HFF-Myc (cell line): ENCODE measurements at regions not wholly inside any gene's neighbourhood (a gene's known extent, or its start where the extent isn't known, plus 50 kb on each side); places are given as distances from the start of the nearest gene placed in this dataset.
"Not testable (repeated sequence)": the region's sequence is repeated elsewhere in the genome, so short reads cannot be mapped to it uniquely, and the experiment has no call there.

Experiments used
- DNase-seq: peaks from one replicate; pipeline ENCODE4 v3.0.0-alpha.2; 2011; ENCODE audit warnings: low read depth; ENCODE audit errors: extremely low read depth
- H3K4me3 ChIP-seq: replicated peaks from 2 replicates; pipeline ENCODE4 v1.5.1; 2011; ENCODE audit warnings: low read depth, mild to moderate bottlenecking, control low read depth, low read length
- TF ChIP-seq, protein P1 (sequence below): IDR thresholded peaks from 2 replicates; pipeline ENCODE4 v1.5.1; 2012; ENCODE audit warnings: mild to moderate bottlenecking, low read depth, low read length, control low read depth; ENCODE audit errors: missing control alignments

DNA sequence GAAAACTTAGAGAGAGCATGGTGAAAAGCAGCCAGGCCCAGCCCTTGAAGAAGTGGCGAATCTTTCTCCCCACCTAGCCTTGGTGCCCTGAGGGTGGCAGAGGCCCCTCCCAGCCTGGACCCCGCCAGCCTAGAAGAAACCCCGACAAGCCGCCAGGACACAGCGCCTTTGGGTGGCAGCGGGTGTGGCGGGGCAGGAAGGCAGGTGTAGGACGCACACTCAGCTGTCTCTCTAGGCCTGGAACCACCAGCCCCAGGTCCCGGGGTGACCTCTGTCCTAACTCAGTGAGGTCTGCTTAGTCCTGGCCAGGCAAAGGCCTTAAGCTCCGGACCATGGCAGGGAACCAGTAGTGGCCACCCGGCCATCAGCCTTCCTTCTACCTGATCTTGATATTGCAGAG is 178.3 kb downstream of the BARX1 start:
- DNase-seq, result no peak
- TF ChIP-seq, protein P1, sequence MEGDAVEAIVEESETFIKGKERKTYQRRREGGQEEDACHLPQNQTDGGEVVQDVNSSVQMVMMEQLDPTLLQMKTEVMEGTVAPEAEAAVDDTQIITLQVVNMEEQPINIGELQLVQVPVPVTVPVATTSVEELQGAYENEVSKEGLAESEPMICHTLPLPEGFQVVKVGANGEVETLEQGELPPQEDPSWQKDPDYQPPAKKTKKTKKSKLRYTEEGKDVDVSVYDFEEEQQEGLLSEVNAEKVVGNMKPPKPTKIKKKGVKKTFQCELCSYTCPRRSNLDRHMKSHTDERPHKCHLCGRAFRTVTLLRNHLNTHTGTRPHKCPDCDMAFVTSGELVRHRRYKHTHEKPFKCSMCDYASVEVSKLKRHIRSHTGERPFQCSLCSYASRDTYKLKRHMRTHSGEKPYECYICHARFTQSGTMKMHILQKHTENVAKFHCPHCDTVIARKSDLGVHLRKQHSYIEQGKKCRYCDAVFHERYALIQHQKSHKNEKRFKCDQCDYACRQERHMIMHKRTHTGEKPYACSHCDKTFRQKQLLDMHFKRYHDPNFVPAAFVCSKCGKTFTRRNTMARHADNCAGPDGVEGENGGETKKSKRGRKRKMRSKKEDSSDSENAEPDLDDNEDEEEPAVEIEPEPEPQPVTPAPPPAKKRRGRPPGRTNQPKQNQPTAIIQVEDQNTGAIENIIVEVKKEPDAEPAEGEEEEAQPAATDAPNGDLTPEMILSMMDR, result no peak
- H3K4me3 ChIP-seq, result no peak overlapping the region

DNA sequence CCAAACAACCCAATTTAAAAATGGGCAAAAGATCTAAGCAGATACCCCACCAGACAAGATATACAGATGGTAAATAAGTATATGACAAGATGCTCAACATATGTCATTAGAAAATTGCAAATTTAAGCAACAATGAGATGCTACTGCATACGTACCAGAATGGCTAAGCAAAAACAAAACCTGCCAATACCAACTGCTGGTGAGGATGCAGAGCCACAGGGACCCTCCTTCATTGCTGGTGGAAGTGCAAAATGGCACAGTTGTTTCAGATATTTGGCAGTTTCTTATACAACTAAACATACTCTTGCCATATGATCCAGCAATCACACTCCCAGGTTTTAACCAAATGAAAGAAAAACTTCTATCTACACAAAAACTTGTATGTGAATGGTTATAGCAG is 178.9 kb downstream of the BARX1 start:
- H3K4me3 ChIP-seq, result no peak overlapping the region
- DNase-seq, result no peak
- TF ChIP-seq, protein P1, result no peak

DNA sequence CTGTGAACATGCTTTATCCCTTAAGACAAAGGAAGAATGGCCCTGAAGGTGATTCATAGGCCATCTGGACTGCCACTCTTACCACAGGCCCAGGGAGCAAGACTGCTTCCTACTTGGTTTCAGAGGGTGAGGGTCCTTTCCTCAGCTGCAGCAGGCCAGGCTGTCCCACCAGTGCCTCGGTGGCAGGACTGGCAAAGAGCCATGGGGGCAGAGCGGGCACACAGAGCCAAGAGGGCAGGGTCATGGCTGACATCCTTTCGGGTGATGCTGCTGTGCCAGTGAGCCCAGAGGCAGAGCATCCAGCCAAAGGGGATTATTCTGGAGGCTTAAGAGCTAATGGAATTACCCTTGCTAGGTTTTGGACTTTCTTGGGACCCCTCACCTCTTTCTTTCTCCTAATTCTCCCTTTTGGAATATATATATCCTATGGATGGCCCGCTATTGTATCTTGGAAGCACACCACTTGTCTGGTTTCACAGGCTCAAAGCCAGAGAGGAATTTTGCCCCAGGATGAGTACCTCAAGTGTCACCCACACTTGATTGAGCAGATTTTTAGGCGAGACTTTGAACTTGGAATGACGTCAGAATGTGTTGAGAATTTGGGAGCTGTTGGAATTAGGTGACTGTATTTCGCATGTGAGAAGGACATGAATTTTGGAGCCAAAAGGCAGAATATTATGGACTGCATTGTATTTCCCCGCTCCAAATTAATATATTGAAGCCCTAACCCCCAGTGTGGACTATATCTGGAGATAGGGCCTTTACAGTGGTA is 180.6 kb downstream of the BARX1 start:
- TF ChIP-seq, protein P1, result no peak
- DNase-seq, result no peak
- H3K4me3 ChIP-seq, result no peak overlapping the region

DNA sequence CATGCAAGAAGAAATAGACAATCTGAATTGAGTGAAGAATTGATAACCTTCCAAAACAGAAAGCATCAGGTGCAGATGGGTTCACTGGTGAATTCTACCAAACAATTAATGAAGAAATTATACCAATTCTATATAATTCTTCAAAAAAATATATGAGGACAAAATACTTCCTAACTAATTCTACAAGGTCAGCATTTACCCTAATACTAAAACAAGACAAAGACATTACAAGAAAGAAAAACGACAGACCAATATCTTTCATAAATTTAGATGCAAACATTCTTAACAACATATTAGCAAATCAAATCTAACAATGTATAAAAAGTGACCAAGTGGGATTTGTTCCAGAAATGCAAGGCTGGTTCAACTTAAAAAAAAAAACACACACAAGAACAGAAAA is 183.9 kb downstream of the BARX1 start:
- no peak for DNase-seq
- H3K4me3 ChIP-seq, result no peak overlapping the region
- TF ChIP-seq, protein P1, result no peak

DNA sequence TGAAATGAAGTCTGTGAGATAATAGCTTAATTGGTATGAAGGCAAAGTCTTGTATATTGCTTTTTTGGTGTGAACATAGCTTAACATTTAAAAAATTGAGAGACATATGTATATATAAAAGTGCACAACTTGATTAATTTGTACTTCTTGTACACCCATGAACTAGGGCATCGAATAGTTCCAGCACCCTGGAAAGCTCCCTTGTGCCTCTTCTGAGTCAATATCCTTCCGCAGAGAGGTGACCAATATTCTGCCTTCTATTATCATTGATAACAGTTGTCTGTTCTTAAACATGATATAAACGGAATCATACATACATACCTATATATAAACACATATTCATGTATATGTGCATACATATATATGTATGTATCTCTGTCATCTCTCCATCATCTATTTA is 185.4 kb downstream of the PHF2 start:
- H3K4me3 ChIP-seq, result no peak overlapping the region
- TF ChIP-seq, protein P1, result no peak
- no peak for DNase-seq

DNA sequence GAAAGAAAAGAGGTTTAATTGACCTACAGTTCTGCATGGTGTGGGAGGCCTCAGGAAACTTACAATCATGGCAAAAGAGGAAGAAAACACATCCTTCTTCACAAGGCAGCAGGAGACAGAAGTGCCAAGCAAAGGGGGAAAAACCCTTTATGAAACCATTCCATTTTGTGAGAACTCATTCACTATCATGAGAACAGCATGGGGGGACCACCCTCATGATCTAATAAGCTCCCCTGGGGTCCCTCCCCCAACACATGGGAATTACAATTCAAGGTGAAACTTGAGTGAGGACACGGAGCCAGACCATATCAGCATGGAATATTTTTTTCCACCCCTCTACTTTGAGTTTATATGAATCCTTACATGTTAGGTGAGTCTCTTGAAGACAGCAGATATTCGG is 173.7 kb downstream of the PHF2 start:
- TF ChIP-seq, protein P1, result no peak
- no peak for DNase-seq
- H3K4me3 ChIP-seq, result no peak overlapping the region

DNA sequence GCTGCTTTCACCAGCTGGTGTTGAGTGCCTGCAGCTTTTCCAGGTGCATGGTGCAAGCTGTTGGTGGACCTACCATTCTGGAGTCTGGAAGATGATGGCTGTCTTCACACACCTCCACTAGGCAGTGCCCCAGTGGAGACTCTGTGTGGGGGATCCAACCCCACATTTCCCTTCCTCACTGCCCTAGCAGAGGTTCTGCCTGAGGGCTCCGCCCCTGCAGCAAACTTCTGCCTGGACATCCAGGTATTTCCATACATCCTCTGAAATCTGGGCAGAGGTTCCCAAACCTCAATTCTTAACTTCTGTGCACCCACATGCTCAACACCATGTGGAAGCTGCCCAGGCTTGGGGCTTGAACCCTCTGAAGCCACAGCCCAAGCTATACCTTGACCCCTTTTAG is 172.4 kb downstream of the PHF2 start:
- not testable (repeated sequence) for H3K4me3 ChIP-seq, DNase-seq
